GM21529 (cell line): ENCODE measurements at regions not wholly inside any gene's neighbourhood (a gene's known extent, or its start where the extent isn't known, plus 50 kb on each side); places are given as distances from the start of the nearest gene placed in this dataset.
"Not testable (repeated sequence)": the region's sequence is repeated elsewhere in the genome, so short reads cannot be mapped to it uniquely, and the experiment has no call there.

ENCODE experiments used
- ATAC-seq: cut with Tn5 transposase; IDR thresholded peaks from one replicate; pipeline ENCODE4 v1.9.1; 2021; ENCODE audit not compliant: unreplicated experiment

- no peak for ATAC-seq
These were observed 191.5 kb downstream of the ZNF608 start for GRCh38 chr5:124554746-124555578.

DNA sequence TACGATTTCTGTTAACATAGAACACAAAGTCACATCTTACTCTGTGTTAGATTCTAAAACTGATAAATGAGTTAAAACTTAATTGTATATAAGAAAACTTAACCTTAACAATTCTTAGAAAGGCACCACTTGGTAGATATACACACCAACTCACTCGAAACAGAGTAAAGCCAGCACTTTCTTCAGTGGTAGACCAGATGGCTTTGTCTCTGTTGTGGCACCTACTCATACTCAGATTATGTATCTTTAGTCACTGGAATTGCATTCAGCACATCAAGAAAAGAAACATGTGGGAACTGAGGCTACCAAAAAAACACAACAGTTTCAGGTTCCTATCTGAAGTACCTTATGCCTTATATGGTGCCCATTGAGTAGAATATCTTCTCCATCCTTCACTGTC, 192.5 kb downstream of the ZNF608 start:
- no peak for ATAC-seq

DNA sequence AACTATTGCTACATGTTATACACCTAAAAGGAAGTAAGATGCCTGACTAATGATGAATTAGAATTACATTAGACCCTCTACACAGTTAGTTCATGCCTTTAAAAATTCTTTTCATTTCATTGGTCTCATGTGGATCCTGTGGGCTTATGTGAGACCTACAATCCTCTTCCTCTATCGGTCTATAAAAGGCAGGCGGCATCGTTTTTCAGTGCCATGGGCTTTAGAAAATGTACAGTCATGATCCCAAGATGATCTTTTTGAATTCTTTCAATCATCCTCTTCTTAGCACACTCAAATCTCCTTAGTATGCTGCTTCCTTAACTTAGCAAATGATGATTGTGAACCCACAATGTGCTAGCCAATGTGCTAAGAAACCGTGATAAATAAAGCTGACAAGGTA, 193.9 kb downstream of the ZNF608 start:
- no peak for ATAC-seq

DNA sequence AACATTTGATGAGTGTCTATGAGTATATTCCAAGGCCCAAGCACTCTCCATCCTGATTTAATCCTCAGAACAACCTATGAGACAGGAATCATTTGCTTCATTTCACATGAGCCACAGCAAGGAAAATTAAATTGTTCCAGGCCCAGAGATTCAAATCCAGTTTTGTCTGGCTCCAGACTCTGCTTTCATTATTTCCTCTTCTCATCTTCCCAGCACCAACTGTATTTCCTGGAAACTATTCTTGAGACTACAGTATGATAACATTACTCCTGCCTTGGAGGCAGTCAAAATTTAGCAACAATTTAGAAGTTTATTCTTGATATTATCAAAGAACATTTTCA, 194.5 kb downstream of the ZNF608 start:
- no peak for ATAC-seq

DNA sequence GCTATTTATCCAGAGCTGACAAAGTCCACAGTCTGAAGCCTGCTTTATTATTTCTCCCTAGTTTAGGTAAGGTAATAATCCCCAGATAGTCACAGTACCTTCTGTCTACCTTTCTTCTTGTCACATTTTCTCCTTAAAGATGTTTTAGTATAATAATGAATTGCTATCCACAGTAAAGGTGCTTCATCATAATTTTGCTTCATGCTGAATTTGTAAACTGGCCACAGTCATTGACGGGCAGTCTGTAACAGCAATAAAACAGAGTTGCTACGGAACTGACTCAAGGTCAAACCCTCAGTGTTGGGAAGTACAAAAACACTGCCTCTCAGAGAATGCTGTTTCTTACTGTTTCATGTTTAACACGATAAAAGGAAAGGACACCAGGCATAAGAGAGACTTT, 195.7 kb downstream of the ZNF608 start:
- ATAC-seq: no peak

GRCh38 chr5:124549891-124550436, 196.5 kb downstream of the ZNF608 start:
- ATAC-seq: no peak

GRCh38 chr5:124546643-124547042, 199.8 kb downstream of the ZNF608 start:
- no peak for ATAC-seq

DNA sequence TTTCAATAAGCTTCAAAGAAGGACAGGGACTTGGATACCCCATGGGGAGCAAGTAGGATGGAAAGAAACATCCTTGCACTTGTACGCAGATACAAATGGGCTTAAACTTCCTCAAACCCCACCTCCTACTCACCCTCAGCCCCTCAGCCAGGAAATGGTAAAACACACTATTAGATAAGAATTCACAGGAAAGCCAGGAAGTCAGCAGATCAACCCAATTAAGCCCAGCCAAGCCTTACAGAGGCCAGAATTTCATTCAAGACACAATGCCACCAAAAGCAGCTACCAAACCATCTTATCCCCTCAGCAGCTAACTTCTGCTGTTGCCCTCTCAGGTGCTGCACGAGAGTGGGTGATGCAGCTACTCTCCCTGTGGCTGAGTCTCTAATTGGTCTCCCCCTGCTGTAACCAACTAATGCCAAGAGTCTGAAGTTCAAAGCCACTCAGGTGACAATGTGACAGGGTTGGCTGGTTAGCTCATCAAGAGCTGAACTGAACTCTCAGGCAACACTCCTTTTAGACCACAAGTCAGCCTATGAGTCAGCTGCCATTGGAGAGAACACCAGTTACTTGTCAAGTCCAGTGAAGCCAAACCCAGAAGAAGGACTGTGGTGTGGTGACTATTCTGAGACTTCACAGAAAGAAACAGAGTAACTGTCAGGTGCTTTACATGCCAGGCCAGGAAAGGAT, 201.9 kb downstream of the ZNF608 start:
- peak; percentile 95 for ATAC-seq

DNA sequence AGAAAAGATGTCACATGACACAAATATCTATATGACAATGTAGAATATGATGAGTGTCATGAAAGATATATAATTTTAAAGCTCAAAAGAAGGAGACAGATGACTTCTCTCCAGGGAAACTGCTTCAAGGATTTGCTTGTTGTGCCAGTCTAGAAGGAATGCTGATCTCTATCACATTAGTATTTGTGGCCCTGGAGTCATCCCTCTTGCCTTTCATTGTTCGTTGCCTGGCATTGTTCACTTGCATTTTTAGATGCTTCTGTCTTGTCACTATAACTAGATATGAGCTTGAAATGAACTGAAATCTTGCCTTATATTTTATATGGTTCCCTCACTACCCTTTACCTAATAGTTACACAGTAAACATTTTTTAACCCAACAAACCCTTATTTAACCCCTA, 207.5 kb downstream of the ZNF608 start:
- no peak for ATAC-seq

DNA sequence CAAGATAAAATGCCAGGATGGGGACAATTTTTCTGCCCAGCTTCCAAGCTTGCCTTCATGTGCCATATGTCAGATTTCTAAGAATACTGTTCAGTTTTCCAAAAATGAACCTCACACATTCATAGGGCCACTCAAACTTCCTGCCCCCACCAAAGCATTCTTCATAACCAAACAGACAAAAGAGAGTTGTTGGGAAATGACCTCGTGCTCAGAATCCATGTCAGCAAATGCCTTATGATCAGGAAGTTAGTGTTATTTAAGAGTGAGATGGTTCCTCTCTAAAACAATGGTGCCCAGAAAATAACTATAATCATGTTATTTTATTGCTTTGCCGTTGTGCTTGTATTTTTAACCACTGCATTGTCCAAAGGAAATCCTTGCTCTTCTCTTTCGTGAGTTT, 208.2 kb downstream of the ZNF608 start:
- ATAC-seq: no peak

DNA sequence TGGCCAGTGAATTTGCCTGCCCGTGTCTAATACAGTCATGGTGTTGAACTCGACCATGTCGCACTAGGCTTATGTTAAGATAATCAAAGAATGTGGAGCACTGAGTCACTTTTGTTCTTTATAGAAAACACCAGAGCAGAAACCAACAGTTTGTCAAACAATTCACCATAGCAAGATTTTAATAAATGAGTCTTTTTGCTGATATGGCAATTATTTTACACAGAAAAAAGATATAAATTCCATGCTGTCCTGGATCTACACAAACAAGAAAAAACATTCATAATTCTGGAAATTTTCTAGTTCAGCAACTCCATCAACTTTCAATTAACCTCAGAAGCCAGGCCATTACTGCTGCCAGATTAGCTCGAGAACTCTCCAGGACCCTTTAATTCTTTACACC, 208.9 kb downstream of the ZNF608 start:
- no peak for ATAC-seq

GRCh38 chr5:124537107-124537506, 209.3 kb downstream of the ZNF608 start:
- no peak for ATAC-seq

DNA sequence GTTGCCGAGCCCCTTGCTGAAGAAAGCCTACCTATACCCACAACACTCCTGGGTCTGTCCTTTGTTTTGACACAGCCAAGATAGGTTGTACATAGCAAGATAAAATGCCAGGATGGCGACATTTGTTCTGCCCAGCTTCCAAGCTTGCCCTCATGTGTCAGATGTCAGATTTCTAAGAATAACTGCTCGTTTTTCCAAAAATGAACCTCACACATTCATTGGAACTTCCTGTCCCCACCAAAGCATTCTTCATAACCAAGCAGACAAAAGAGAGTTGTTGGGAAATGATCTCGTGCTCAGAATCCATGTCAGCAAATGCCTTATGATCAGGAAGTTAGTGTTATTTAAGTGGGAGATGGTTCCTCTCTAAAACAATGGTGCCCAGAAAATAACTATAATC, 210.1 kb downstream of the ZNF608 start:
- ATAC-seq: no peak

- ATAC-seq: no peak
These were observed 215.5 kb downstream of the ZNF608 start for GRCh38 chr5:124530916-124531315.

DNA sequence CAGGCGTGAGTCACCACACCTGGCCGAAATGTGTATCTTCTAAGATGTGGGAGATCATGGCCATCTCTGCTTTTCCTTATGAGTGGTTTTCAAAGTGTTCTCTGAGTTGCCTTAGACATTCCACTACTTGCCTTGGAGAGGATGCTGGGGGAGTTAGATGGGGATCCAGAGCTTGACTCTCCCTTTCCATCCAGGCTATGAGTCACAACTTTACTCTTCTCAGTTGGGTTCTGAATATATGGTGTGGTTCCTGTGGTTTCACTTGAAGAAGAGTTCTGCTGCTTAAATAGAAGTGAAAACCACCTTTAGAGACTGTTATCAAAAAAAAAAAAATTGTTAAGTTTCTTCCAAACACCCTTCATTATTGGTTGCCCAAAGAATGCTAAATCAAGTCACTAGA, 217.6 kb downstream of the ZNF608 start:
- peak; percentile 60 for ATAC-seq

DNA sequence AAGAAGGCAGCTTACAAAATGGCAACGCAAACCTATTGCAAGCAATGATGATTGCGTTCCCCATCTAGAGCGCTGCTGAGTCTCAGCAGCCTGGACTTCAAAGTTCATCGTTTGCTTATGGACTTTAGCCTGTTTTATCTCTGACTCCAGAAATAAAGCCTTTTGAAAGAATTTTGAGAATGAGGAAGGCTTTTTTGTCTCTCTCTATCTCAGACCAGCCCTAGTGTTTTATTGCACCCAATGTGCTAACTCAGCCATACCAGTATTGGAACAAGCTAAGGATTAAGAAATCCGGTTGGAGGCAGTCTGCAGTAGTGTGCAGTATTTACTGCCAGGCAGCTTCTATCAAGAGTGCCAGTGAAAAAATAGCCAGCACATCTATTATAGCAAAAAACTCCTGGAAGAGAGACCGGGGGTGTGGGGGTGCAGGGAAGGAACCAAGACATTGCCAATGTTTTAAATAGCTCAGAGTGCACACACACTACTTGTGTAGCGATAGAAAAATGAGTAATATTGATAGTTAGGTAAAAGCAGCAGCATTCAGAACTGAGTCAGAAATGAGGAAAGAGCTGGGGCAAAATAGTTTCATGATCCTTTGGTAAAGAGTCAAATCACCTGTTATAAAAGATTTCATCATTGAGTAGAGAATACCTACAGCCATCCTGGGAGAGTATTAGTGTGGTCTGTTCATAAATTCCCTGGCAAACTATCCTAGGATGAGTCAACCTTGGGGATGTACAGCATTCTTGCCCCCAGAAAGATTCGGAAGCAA, 219.0 kb downstream of the ZNF608 start:
- ATAC-seq: peak; percentile 39

DNA sequence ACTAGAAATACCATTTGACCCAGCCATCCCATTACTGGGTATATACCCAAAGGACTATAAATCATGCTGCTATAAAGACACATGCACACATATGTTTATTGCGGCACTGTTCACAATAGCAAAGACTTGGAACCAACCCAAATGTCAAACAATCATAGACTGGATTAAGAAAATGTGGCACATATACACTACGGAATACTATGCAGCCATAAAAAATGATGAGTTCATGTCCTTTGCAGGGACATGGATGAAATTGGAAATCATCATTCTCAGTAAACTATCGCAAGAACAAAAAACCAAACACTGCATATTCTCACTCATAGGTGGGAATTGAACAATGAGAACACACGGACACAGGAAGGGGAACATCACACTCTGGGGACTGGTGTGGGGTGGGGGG, 220.4 kb downstream of the ZNF608 start:
- ATAC-seq: not testable (repeated sequence)

GRCh38 chr5:124524552-124525232, 221.7 kb downstream of the ZNF608 start:
- peak; percentile 85 for ATAC-seq

- ATAC-seq: no peak
These were observed 222.5 kb downstream of the ZNF608 start for GRCh38 chr5:124523897-124524296.

DNA sequence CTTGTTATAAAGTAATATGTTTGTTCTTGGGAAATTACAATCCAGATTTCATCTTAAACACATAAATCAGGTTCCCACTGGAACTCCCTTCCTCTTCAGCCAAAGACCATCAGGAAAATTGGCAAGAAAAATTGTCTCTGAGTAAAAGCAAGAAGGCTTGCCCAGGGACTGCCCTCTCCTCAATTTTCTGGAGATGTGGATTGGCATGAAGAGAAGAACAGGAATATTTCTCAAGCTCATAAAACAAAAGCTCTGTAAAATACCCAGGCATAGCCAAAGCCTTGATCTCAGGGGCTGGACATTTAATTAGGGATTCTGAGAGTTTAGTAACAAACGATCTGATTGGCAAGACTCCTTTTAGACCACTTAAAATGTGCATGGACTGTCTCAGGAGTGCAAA, 223.4 kb downstream of the ZNF608 start:
- no peak for ATAC-seq
